HepG2 (cell line): ENCODE measurements at regions not wholly inside any gene's neighbourhood (a gene's known extent, or its start where the extent isn't known, plus 50 kb on each side); places are given as distances from the start of the nearest gene placed in this dataset.

Experiments
- ATAC-seq: fragments of 200-7000 bp; cut with Tn5 transposase; 3 replicates; pipeline ENCODE4 v1.9.1; 2020; ENCODE audit warnings: mild to moderate bottlenecking, moderate library complexity
- BruUV-seq: library from RNA; stranded (reverse); fragments of 400-500 nt; replicated peaks from 2 replicates; lab custom pipeline; 2021; lab: Mats Ljungman, UMichigan
- CTCF ChIA-PET: fragments of 300-600 bp; formaldehyde crosslinking; extraction: SDS; loops from one replicate; lab custom pipeline; 2021; ENCODE audit warnings: low total read pairs, inconsistent platforms, low intra/inter-chr PET ratio; lab: Yijun Ruan, JAX
- POLR2A ChIA-PET: fragments of 350-600 bp; sonication (Branson Sonifier 250); formaldehyde crosslinking; loops from one replicate; lab custom pipeline; 2020; ENCODE audit warnings: antibody characterized with exemption, inconsistent platforms; lab: Yijun Ruan, JAX
- DNase-seq: peaks from one replicate; pipeline ENCODE4 v3.0.0-alpha.2; 2015; ENCODE audit warnings: low spot score
- FAIRE-seq: peaks from 3 replicates; lab custom pipeline; 2011; peaks lifted over from hg19 to GRCh38; lab: Jason Lieb, UNC
- H2AFZ ChIP-seq: one replicate; pipeline ENCODE4 v1.6.1; 2011; ENCODE audit warnings: low read length, inconsistent platforms
- H3K27ac ChIP-seq: fragments of 300-600 bp; 3 replicates; pipeline ENCODE4 v1.8.0; 2011; ENCODE audit warnings: mixed run types, mild to moderate bottlenecking, mixed read lengths, low read length, inconsistent platforms; ENCODE audit not compliant: insufficient read depth; ENCODE audit errors: extremely low read length
- H3K27me3 ChIP-seq, 2 experiments: fragments of 200-600 bp in 1 of 2; 2 replicates in 1 of 2; 3 replicates in 1 of 2; pipeline versions ENCODE4 v1.6.0 to v1.8.0; 2011; ENCODE audit warnings: low read length in 2 of 2, mild to moderate bottlenecking in 2 of 2, moderate library complexity in 2 of 2, inconsistent platforms in 1 of 2; ENCODE audit not compliant: insufficient read depth in 2 of 2, control insufficient read depth in 1 of 2
- H3K36me3 ChIP-seq, 2 experiments: fragments of 200-600 bp in 1 of 2; replicated peaks in 1 of 2; 2 replicates in 1 of 2; 3 replicates in 1 of 2; pipeline versions ENCODE4 v1.5.1 to v1.8.0; 2011; ENCODE audit warnings: low read length in 2 of 2, inconsistent platforms in 1 of 2; ENCODE audit not compliant: insufficient read depth in 2 of 2, control insufficient read depth in 1 of 2
- H3K4me1 ChIP-seq: 2 replicates; pipeline ENCODE4 v1.5.1; 2012; ENCODE audit warnings: low read length, inconsistent platforms; ENCODE audit not compliant: insufficient read depth
- H3K4me2 ChIP-seq: 2 replicates; pipeline ENCODE4 v1.6.0; 2011; ENCODE audit warnings: low read depth, low read length, inconsistent platforms
- H3K4me3 ChIP-seq, 3 experiments: fragments of 200-600 bp in 1 of 3; sonication (generic), shearing (Covaris generic) in 1 of 3; replicated peaks in 1 of 3; 2 replicates each; pipeline ENCODE4 v1.5.1; 2011 to 2016; ENCODE audit warnings: low read length in 3 of 3, inconsistent platforms in 2 of 3, low read depth in 2 of 3, mild to moderate bottlenecking in 2 of 3, control low read depth in 1 of 3, mixed read lengths in 1 of 3; ENCODE audit not compliant: insufficient read depth in 1 of 3
- H3K79me2 ChIP-seq: one replicate; pipeline ENCODE4 v1.6.1; 2011; ENCODE audit warnings: low read length, inconsistent platforms; ENCODE audit not compliant: insufficient read depth
- H3K9ac ChIP-seq: 2 replicates; pipeline ENCODE4 v1.6.0; 2011; ENCODE audit warnings: mild to moderate bottlenecking, low read depth, low read length, inconsistent platforms; ENCODE audit not compliant: insufficient read depth
- H3K9me3 ChIP-seq: 2 replicates; pipeline ENCODE4 v1.5.1; 2012; ENCODE audit warnings: mild to moderate bottlenecking, low read length
- H4K20me1 ChIP-seq: 2 replicates; pipeline ENCODE4 v1.6.0; 2011; ENCODE audit warnings: inconsistent platforms, mild to moderate bottlenecking, low read length, moderate library complexity; ENCODE audit not compliant: insufficient read depth
- BRD4 ChIP-seq: sonication (generic); formaldehyde crosslinking; IDR thresholded peaks from 2 replicates; pipeline ENCODE4 v1.4.0; 2020; ENCODE audit warnings: missing genetic modification reagents
- CEBPB ChIP-seq: IDR thresholded peaks from 2 replicates; pipeline ENCODE4 v1.6.1; 2011; ENCODE audit warnings: low read depth, low read length, improper control_type of control experiment, borderline replicate concordance
- CREBL2 ChIP-seq: sonication (generic); formaldehyde crosslinking; IDR thresholded peaks from 2 replicates; pipeline ENCODE4 v1.8.1; 2023; ENCODE audit warnings: missing genetic modification reagents, mild to moderate bottlenecking, borderline replicate concordance
- ETS1 ChIP-seq: sonication (generic); formaldehyde crosslinking; IDR thresholded peaks from 2 replicates; pipeline ENCODE4 v1.4.0; 2020; ENCODE audit warnings: missing genetic modification reagents
- GABPB1 ChIP-seq: IDR thresholded peaks from 2 replicates; pipeline ENCODE4 v1.6.1; 2016; ENCODE audit warnings: mild to moderate bottlenecking, missing genetic modification reagents, moderate library complexity, missing compliant biosample characterization
- KDM5B ChIP-seq: sonication (generic); formaldehyde crosslinking; IDR thresholded peaks from 2 replicates; pipeline ENCODE4 v1.4.0; 2020; ENCODE audit warnings: missing genetic modification reagents, mild to moderate bottlenecking, borderline replicate concordance
- MAFK ChIP-seq, 2 experiments: IDR thresholded peaks in 1 of 2; conservative IDR thresholded peaks in 1 of 2; 2 replicates each; pipeline ENCODE4 v1.6.1; 2011; ENCODE audit warnings: improper control_type of control experiment in 2 of 2, low read length in 2 of 2
- MTERF4 ChIP-seq: sonication (generic); formaldehyde crosslinking; IDR thresholded peaks from 2 replicates; pipeline ENCODE4 v1.8.0; 2023; ENCODE audit warnings: mild to moderate bottlenecking, missing genetic modification reagents
- PLSCR1 ChIP-seq: sonication (generic); formaldehyde crosslinking; IDR thresholded peaks from 2 replicates; pipeline ENCODE4 v1.5.0; 2020; ENCODE audit warnings: missing genetic modification reagents, mild to moderate bottlenecking, borderline replicate concordance
- TOE1 ChIP-seq: sonication (generic); formaldehyde crosslinking; IDR thresholded peaks from 2 replicates; pipeline ENCODE4 v1.4.0; 2020; ENCODE audit warnings: mild to moderate bottlenecking, missing genetic modification reagents
- ZBTB34 ChIP-seq: sonication (generic); formaldehyde crosslinking; IDR thresholded peaks from 2 replicates; pipeline ENCODE4 v1.8.0; 2022; ENCODE audit warnings: mild to moderate bottlenecking, missing genetic modification reagents
- ZNF101 ChIP-seq: sonication (generic); formaldehyde crosslinking; IDR thresholded peaks from 2 replicates; pipeline ENCODE4 v1.4.0; 2020; ENCODE audit warnings: mild to moderate bottlenecking, low read depth, missing genetic modification reagents, borderline replicate concordance
- ZNF280D ChIP-seq: sonication (generic); formaldehyde crosslinking; IDR thresholded peaks from 2 replicates; pipeline ENCODE4 v1.5.1; 2020; ENCODE audit warnings: mild to moderate bottlenecking, missing genetic modification reagents
- ZNF367 ChIP-seq: sonication (generic); formaldehyde crosslinking; IDR thresholded peaks from 2 replicates; pipeline ENCODE4 v1.4.0; 2020; ENCODE audit warnings: missing genetic modification reagents, borderline replicate concordance
- ZNF850 ChIP-seq: sonication (generic); formaldehyde crosslinking; conservative IDR thresholded peaks from 2 replicates; pipeline ENCODE4 v1.9.0; 2021; ENCODE audit warnings: mild to moderate bottlenecking, missing genetic modification reagents
- ZNF879 ChIP-seq: sonication (generic); formaldehyde crosslinking; IDR thresholded peaks from 2 replicates; pipeline ENCODE4 v1.8.1; 2023; ENCODE audit warnings: missing genetic modification reagents
- WGBS: methylation state at CpG from one replicate; pipeline ENCODE4 v1.1.6; 2017; ENCODE audit warnings: low lambda C conversion rate; 5-methylcytosine and 5-hydroxymethylcytosine counted together
- in situ Hi-C: cut with HindIII; loops from 2 replicates; pipeline ENCODE4 v1.10.0; 2017; ENCODE audit warnings: low pct_unique_long_range_greater_than_20kb; ENCODE audit not compliant: extremely low pct_ligation_motif_present
- intact Hi-C: fragments of 100-400 bp; cut with micrococcal nuclease; formaldehyde crosslinking; loops from one replicate; pipeline ENCODE4 v1.10.0; 2022; ENCODE audit not compliant: unreplicated experiment

- peak; percentile 96 for DNase-seq
- Histone ChIP-seq H3K9ac (peak overlapping the region; percentile 84), H3K27me3 (no peaks in the 10 kb centered on the region), H3K36me3 (no peaks in the 10 kb centered on the region), H4K20me1 (no peaks in the 10 kb centered on the region), H3K27ac (peak overlapping the region; percentile 94), H3K4me3 (peak overlapping the region; percentile 4 to 39 (median 17); a peak in 3 of 6 replicates), H3K4me1 (peaks cover 89% of the 10 kb centered on the region), H3K4me2 (peak overlapping the region; percentile 76), H3K79me2 (no peaks in the 10 kb centered on the region), H3K9me3 (no peaks in the 10 kb centered on the region), H2AFZ (no peak overlapping the region)
- peak; percentile 93 for FAIRE-seq
- 11% methylated on average over 4 of the region's 4 CpGs for WGBS
- TSS peak; percentile 80 for BruUV-seq
- ChIA-PET POLR2A (interaction anchor here (0.8 to 11.7 kb wide), 20 partner anchors 9 to 866 kb away, joined by 3 to 484 read pairs (median 5); no protein-coding TSS in a partner anchor), CTCF (no interaction called here)
- ATAC-seq = peak; percentile 63
- intact Hi-C loops = loop anchor here (2.0 to 5.0 kb wide), 3 partner anchors 17 to 276 kb away; partner anchors contain the start of gene SH3BP4
- in situ Hi-C loops = no loop called here
- TF ChIP-seq ZNF280D (no peak; the same call in 1 of the 2 replicates), PLSCR1 (no peak), MAFK (conservative IDR thresholded peaks at IDR 0.05 in 1 of 2, IDR thresholded peaks at IDR 0.05 in 1 of 2; ENCODE audit: low read length in 2 of 2) (no peak), CEBPB (peak; percentile 63; the same call in 1 of the 2 replicates), ZNF367 (CRISPR knock-in tag) (no peak), MTERF4 (CRISPR knock-in tag) (no peak), ZNF850 (CRISPR knock-in tag) (no peak), KDM5B (no peak), CREBL2 (CRISPR knock-in tag) (no peak), GABPB1 (no peak), ETS1 (CRISPR knock-in tag) (no peak), ZBTB34 (CRISPR knock-in tag) (peak; percentile 92; the same call in 1 of the 2 replicates), ZNF879 (no peak), BRD4 (CRISPR knock-in tag) (peak; percentile 69), TOE1 (CRISPR knock-in tag) (no peak), ZNF101 (no peak)
Measured at GRCh38 chr2:234676109-234676782, 179.4 kb upstream of the ARL4C start.
